Peyer's patch (tissue), 4 donors: ENCODE measurements at regions not wholly inside any gene's neighbourhood (a gene's known extent, or its start where the extent isn't known, plus 50 kb on each side); places are given as distances from the start of the nearest gene placed in this dataset.

Experiments
- DNase-seq, 3 donors: peaks; one replicate each; pipeline ENCODE4 v3.0.0-alpha.2; 2017 to 2019
- H3K27ac ChIP-seq, 4 donors: fragments of 200-600 bp; sonication (generic); one replicate each; pipeline ENCODE4 v1.5.1; 2016 to 2019
- H3K27me3 ChIP-seq, 2 donors: fragments of 200-600 bp; sonication (generic); one replicate each; pipeline ENCODE4 v1.5.1; 2019
- H3K36me3 ChIP-seq, 3 donors: fragments of 200-600 bp; sonication (generic); one replicate each; pipeline ENCODE4 v1.5.1; 2016 to 2019
- H3K4me1 ChIP-seq, 4 donors: fragments of 200-600 bp; sonication (generic); one replicate each; pipeline ENCODE4 v1.5.1; 2016 to 2019
- H3K4me3 ChIP-seq, 4 donors: fragments of 200-600 bp; sonication (generic); 1 replicate in 3 of 4; 2 replicates in 1 of 4; pipeline ENCODE4 v1.5.1; 2016 to 2019; ENCODE audit warnings: mild to moderate bottlenecking in 1 of 4
- H3K9me3 ChIP-seq, 4 donors: fragments of 200-600 bp; sonication (generic); one replicate each; pipeline ENCODE4 v1.5.1; 2016 to 2019; ENCODE audit warnings: mild to moderate bottlenecking in 1 of 4
- CTCF ChIP-seq, 6 experiments: fragments of 450-650 bp in 4 of 6; fragments of 200-600 bp in 2 of 6; sonication (generic) in 1 of 6; IDR thresholded peaks; one replicate each; pipeline ENCODE4 v1.5.1; 2017 to 2019; ENCODE audit warnings: antibody characterized with exemption in 6 of 6, mild to moderate bottlenecking in 3 of 6, moderate library complexity in 1 of 6
- POLR2A ChIP-seq, 2 donors: fragments of 450-650 bp; IDR thresholded peaks; one replicate each; pipeline ENCODE4 v1.5.1; 2017; ENCODE audit warnings: antibody characterized with exemption in 2 of 2, mild to moderate bottlenecking in 2 of 2, moderate library complexity in 2 of 2

- DNase-seq: no peak
- Histone ChIP-seq H3K4me1 (no peaks in the 10 kb centered on the region), H3K27ac (no peak overlapping the region), H3K36me3 (no peaks in the 10 kb centered on the region), H3K27me3 (no peaks in the 10 kb centered on the region), H3K4me3 (no peak overlapping the region), H3K9me3 (no peaks in the 10 kb centered on the region)
- TF ChIP-seq CTCF (IDR thresholded peaks at IDR 0.05): no peak
- TF ChIP-seq POLR2A (IDR thresholded peaks at IDR 0.05): no peak
Measured at GRCh38 chr6:48272518-48272917, 161.5 kb upstream of the PTCHD4 start.

- no peaks in the 10 kb centered on the region for H3K36me3 ChIP-seq
- no peak overlapping the region for H3K27ac ChIP-seq
- H3K4me3 ChIP-seq: no peak overlapping the region
- H3K27me3 ChIP-seq: no peaks in the 10 kb centered on the region
- no peaks in the 10 kb centered on the region for H3K4me1 ChIP-seq
- no peak for TF ChIP-seq POLR2A (IDR thresholded peaks at IDR 0.05)
- no peak for TF ChIP-seq CTCF (IDR thresholded peaks at IDR 0.05)
- no peaks in the 10 kb centered on the region for H3K9me3 ChIP-seq
- no peak for DNase-seq
Measured at GRCh38 chr6:48255094-48255493, 144.1 kb upstream of the PTCHD4 start.

GRCh38 chr6:48249071-48249470 lies 138.1 kb upstream of the PTCHD4 start:
- Histone ChIP-seq H3K36me3 (no peaks in the 10 kb centered on the region), H3K4me3 (no peak overlapping the region), H3K27me3 (no peaks in the 10 kb centered on the region), H3K27ac (no peak overlapping the region), H3K9me3 (no peaks in the 10 kb centered on the region), H3K4me1 (no peaks in the 10 kb centered on the region)
- TF ChIP-seq CTCF (IDR thresholded peaks at IDR 0.05): no peak
- no peak for TF ChIP-seq POLR2A (IDR thresholded peaks at IDR 0.05)
- DNase-seq: no peak

- Histone ChIP-seq H3K27me3 (no peaks in the 10 kb centered on the region), H3K27ac (no peak overlapping the region), H3K4me1 (no peaks in the 10 kb centered on the region), H3K9me3 (no peaks in the 10 kb centered on the region), H3K36me3 (no peaks in the 10 kb centered on the region), H3K4me3 (no peak overlapping the region)
- no peak for TF ChIP-seq POLR2A (IDR thresholded peaks at IDR 0.05)
- TF ChIP-seq CTCF (IDR thresholded peaks at IDR 0.05): no peak
- DNase-seq: no peak
Measured at GRCh38 chr6:48243071-48243470, 132.1 kb upstream of the PTCHD4 start.

- Histone ChIP-seq H3K9me3 (peaks cover 0 to 5% (median 0%) of the 10 kb centered on the region in 4 donors), H3K4me1 (no peaks in the 10 kb centered on the region), H3K4me3 (no peak overlapping the region), H3K27me3 (no peaks in the 10 kb centered on the region), H3K27ac (no peak overlapping the region), H3K36me3 (no peaks in the 10 kb centered on the region)
- TF ChIP-seq CTCF (IDR thresholded peaks at IDR 0.05): no peak
- no peak for TF ChIP-seq POLR2A (IDR thresholded peaks at IDR 0.05)
- DNase-seq: no peak
Measured at GRCh38 chr6:48240287-48240686, 129.3 kb upstream of the PTCHD4 start.

GRCh38 chr6:48236375-48236774 lies 125.4 kb upstream of the PTCHD4 start:
- Histone ChIP-seq H3K36me3 (no peaks in the 10 kb centered on the region), H3K27me3 (no peaks in the 10 kb centered on the region), H3K4me1 (no peaks in the 10 kb centered on the region), H3K9me3 (peaks cover 0 to 5% (median 0%) of the 10 kb centered on the region in 4 donors), H3K27ac (no peak overlapping the region), H3K4me3 (no peak overlapping the region)
- TF ChIP-seq CTCF (IDR thresholded peaks at IDR 0.05) (no peak), POLR2A (IDR thresholded peaks at IDR 0.05) (no peak)
- no peak for DNase-seq
